Colonic mucosa (tissue), 4 donors: ENCODE measurements at regions not wholly inside any gene's neighbourhood (a gene's known extent, or its start where the extent isn't known, plus 50 kb on each side); places are given as distances from the start of the nearest gene placed in this dataset.

Source experiments
- DNase-seq: peaks from one replicate; pipeline ENCODE4 v3.0.0-alpha.2; 2020
- H3K27ac ChIP-seq: fragments of 200-600 bp; one replicate; pipeline ENCODE4 v1.8.0; 2021
- H3K27me3 ChIP-seq: fragments of 200-600 bp; one replicate; pipeline ENCODE4 v1.8.0; 2021
- H3K36me3 ChIP-seq: fragments of 200-600 bp; one replicate; pipeline ENCODE4 v1.8.0; 2021
- H3K4me1 ChIP-seq: fragments of 200-600 bp; one replicate; pipeline ENCODE4 v1.8.0; 2021; ENCODE audit warnings: mild to moderate bottlenecking
- H3K4me3 ChIP-seq: fragments of 200-600 bp; one replicate; pipeline ENCODE4 v1.8.0; 2021
- H3K9ac ChIP-seq, 2 donors: one replicate each; pipeline ENCODE4 v1.7.0; 2013; ENCODE audit warnings: control low read depth in 2 of 2, low read depth in 2 of 2, low read length in 2 of 2
- H3K9me3 ChIP-seq: fragments of 200-600 bp; one replicate; pipeline ENCODE4 v1.8.0; 2021
- intact Hi-C: fragments of 100-400 bp; cut with DNase I; formaldehyde crosslinking; loops from one replicate; pipeline ENCODE4 v1.14.1; 2022
- TF ChIP-seq, protein P1 (sequence below): fragments of 200-600 bp; IDR thresholded peaks from one replicate; pipeline ENCODE4 v1.8.0; 2022; ENCODE audit warnings: antibody characterized with exemption, mild to moderate bottlenecking
- donor health status: healthy.
- donor health status: DM: no; HTN: no; CAD: no.
- donor health status: DM: no; HTN: no; CAD: no.

GRCh38 chr12:124489915-124490583 lies 77.4 kb downstream of the NCOR2 start:
- no peaks in the 10 kb centered on the region for H3K36me3 ChIP-seq
- H3K9ac ChIP-seq = no peak overlapping the region
- H3K27ac ChIP-seq = no peak overlapping the region
- H3K4me1 ChIP-seq = no peaks in the 10 kb centered on the region
- TF ChIP-seq, protein P1, sequence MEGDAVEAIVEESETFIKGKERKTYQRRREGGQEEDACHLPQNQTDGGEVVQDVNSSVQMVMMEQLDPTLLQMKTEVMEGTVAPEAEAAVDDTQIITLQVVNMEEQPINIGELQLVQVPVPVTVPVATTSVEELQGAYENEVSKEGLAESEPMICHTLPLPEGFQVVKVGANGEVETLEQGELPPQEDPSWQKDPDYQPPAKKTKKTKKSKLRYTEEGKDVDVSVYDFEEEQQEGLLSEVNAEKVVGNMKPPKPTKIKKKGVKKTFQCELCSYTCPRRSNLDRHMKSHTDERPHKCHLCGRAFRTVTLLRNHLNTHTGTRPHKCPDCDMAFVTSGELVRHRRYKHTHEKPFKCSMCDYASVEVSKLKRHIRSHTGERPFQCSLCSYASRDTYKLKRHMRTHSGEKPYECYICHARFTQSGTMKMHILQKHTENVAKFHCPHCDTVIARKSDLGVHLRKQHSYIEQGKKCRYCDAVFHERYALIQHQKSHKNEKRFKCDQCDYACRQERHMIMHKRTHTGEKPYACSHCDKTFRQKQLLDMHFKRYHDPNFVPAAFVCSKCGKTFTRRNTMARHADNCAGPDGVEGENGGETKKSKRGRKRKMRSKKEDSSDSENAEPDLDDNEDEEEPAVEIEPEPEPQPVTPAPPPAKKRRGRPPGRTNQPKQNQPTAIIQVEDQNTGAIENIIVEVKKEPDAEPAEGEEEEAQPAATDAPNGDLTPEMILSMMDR = no peak
- H3K27me3 ChIP-seq = no peaks in the 10 kb centered on the region
- H3K4me3 ChIP-seq = no peak overlapping the region
- DNase-seq = no peak
- H3K9me3 ChIP-seq = no peaks in the 10 kb centered on the region
- intact Hi-C loops = no loop called here

- Histone ChIP-seq H3K4me1 (no peaks in the 10 kb centered on the region), H3K4me3 (no peak overlapping the region), H3K27ac (no peak overlapping the region), H3K27me3 (no peaks in the 10 kb centered on the region), H3K9ac (no peak overlapping the region), H3K36me3 (no peaks in the 10 kb centered on the region), H3K9me3 (no peaks in the 10 kb centered on the region)
- intact Hi-C loops = no loop called here
- TF ChIP-seq, protein P1 = no peak
- no peak for DNase-seq
Measured at GRCh38 chr12:124489220-124489619, 78.2 kb downstream of the NCOR2 start.

GRCh38 chr12:124488520-124488919 lies 78.9 kb downstream of the NCOR2 start:
- H3K9ac ChIP-seq = no peak overlapping the region
- no peaks in the 10 kb centered on the region for H3K36me3 ChIP-seq
- no peak for DNase-seq
- no peak overlapping the region for H3K4me3 ChIP-seq
- H3K27me3 ChIP-seq = no peaks in the 10 kb centered on the region
- TF ChIP-seq, protein P1 = no peak
- no peaks in the 10 kb centered on the region for H3K4me1 ChIP-seq
- intact Hi-C loops = no loop called here
- no peak overlapping the region for H3K27ac ChIP-seq
- H3K9me3 ChIP-seq = no peaks in the 10 kb centered on the region

GRCh38 chr12:124487834-124488165 lies 79.6 kb downstream of the NCOR2 start:
- H3K4me1 ChIP-seq = no peaks in the 10 kb centered on the region
- no peaks in the 10 kb centered on the region for H3K36me3 ChIP-seq
- no peak for DNase-seq
- no peak overlapping the region for H3K9ac ChIP-seq
- intact Hi-C loops = no loop called here
- no peak overlapping the region for H3K27ac ChIP-seq
- no peaks in the 10 kb centered on the region for H3K27me3 ChIP-seq
- no peak overlapping the region for H3K4me3 ChIP-seq
- no peaks in the 10 kb centered on the region for H3K9me3 ChIP-seq
- TF ChIP-seq, protein P1 = no peak

GRCh38 chr12:124487066-124487833 lies 80.2 kb downstream of the NCOR2 start:
- Histone ChIP-seq H3K27ac (no peak overlapping the region), H3K27me3 (no peaks in the 10 kb centered on the region), H3K9ac (no peak overlapping the region), H3K4me1 (no peaks in the 10 kb centered on the region), H3K4me3 (no peak overlapping the region), H3K36me3 (no peaks in the 10 kb centered on the region), H3K9me3 (no peaks in the 10 kb centered on the region)
- DNase-seq = no peak
- intact Hi-C loops = no loop called here
- TF ChIP-seq, protein P1 = no peak
